H9 (cell line): ENCODE measurements at regions not wholly inside any gene's neighbourhood (a gene's known extent, or its start where the extent isn't known, plus 50 kb on each side); places are given as distances from the start of the nearest gene placed in this dataset.

ENCODE experiments used
- DNase-seq: peaks from one replicate; pipeline ENCODE4 v3.0.0-alpha.2; 2017
- H2AFZ ChIP-seq: one replicate; pipeline ENCODE4 v1.6.1; 2013; ENCODE audit warnings: mild to moderate bottlenecking, low read length, control low read depth, moderate library complexity
- H2AK5ac ChIP-seq: 2 replicates; pipeline ENCODE4 v1.6.1; 2013; ENCODE audit warnings: low read length, control low read depth, mixed read lengths; ENCODE audit not compliant: insufficient read length
- H2BK120ac ChIP-seq: one replicate; pipeline ENCODE4 v1.6.1; 2013; ENCODE audit warnings: low read depth, mild to moderate bottlenecking, low read length, control low read depth, inconsistent platforms; ENCODE audit not compliant: poor library complexity, severe bottlenecking
- H2BK12ac ChIP-seq: 2 replicates; pipeline ENCODE4 v1.6.1; 2013; ENCODE audit warnings: low read length, control low read depth, mixed read lengths, low read depth; ENCODE audit not compliant: insufficient read length
- H2BK15ac ChIP-seq: 2 replicates; pipeline ENCODE4 v1.6.1; 2013; ENCODE audit warnings: low read depth, low read length, control low read depth
- H2BK20ac ChIP-seq: one replicate; pipeline ENCODE4 v1.6.1; 2013; ENCODE audit warnings: low read depth, mild to moderate bottlenecking, low read length, control low read depth, inconsistent platforms; ENCODE audit not compliant: poor library complexity, severe bottlenecking
- H2BK5ac ChIP-seq: 2 replicates; pipeline ENCODE4 v1.6.1; 2013; ENCODE audit warnings: low read length, control low read depth, mixed read lengths; ENCODE audit not compliant: insufficient read length
- H3K14ac ChIP-seq: 2 replicates; pipeline ENCODE4 v1.6.1; 2013; ENCODE audit warnings: low read length, control low read depth; ENCODE audit not compliant: insufficient read depth
- H3K18ac ChIP-seq: 2 replicates; pipeline ENCODE4 v1.6.1; 2013; ENCODE audit warnings: low read depth, mild to moderate bottlenecking, mixed read lengths, low read length, control low read depth; ENCODE audit not compliant: insufficient read length
- H3K23ac ChIP-seq: 2 replicates; pipeline ENCODE4 v1.6.1; 2013; ENCODE audit warnings: low read length, control low read depth, mixed read lengths, low read depth; ENCODE audit not compliant: insufficient read length
- H3K23me2 ChIP-seq: 2 replicates; pipeline ENCODE4 v1.6.1; 2013; ENCODE audit warnings: low read depth, mild to moderate bottlenecking, mixed read lengths, low read length, control low read depth; ENCODE audit not compliant: insufficient read length, poor library complexity, severe bottlenecking
- H3K27ac ChIP-seq: 2 replicates; pipeline ENCODE4 v1.5.1; 2013; ENCODE audit warnings: low read length, control low read depth, mixed read lengths, low read depth; ENCODE audit not compliant: insufficient read length
- H3K27me3 ChIP-seq: 2 replicates; pipeline ENCODE4 v1.6.1; 2013; ENCODE audit warnings: low read length, control low read depth, inconsistent platforms; ENCODE audit not compliant: insufficient read depth
- H3K4ac ChIP-seq: 2 replicates; pipeline ENCODE4 v1.6.1; 2013; ENCODE audit warnings: low read depth, mild to moderate bottlenecking, control low read depth, inconsistent platforms, low read length, moderate library complexity
- H3K4me1 ChIP-seq: 2 replicates; pipeline ENCODE4 v1.6.1; 2013; ENCODE audit warnings: low read length, control low read depth, inconsistent platforms; ENCODE audit not compliant: insufficient read depth
- H3K4me2 ChIP-seq: 2 replicates; pipeline ENCODE4 v1.6.1; 2013; ENCODE audit warnings: low read length, control low read depth, mixed read lengths; ENCODE audit not compliant: insufficient read length, insufficient read depth
- H3K56ac ChIP-seq: 2 replicates; pipeline ENCODE4 v1.6.1; 2013; ENCODE audit warnings: low read depth, mild to moderate bottlenecking, mixed read lengths, low read length, control low read depth; ENCODE audit not compliant: insufficient read length
- H3K79me1 ChIP-seq: 2 replicates; pipeline ENCODE4 v1.6.1; 2013; ENCODE audit warnings: low read depth, mild to moderate bottlenecking, moderate library complexity, low read length, control low read depth, inconsistent platforms; ENCODE audit not compliant: insufficient read depth, poor library complexity, severe bottlenecking
- H3K79me2 ChIP-seq: 2 replicates; pipeline ENCODE4 v1.6.1; 2013; ENCODE audit warnings: low read length, control low read depth, inconsistent platforms; ENCODE audit not compliant: insufficient read depth
- H3K9ac ChIP-seq: 2 replicates; pipeline ENCODE4 v1.6.1; 2013; ENCODE audit warnings: low read length, control low read depth, mixed read lengths; ENCODE audit not compliant: insufficient read length; ENCODE audit errors: extremely low read depth
- H3K9me3 ChIP-seq: one replicate; pipeline ENCODE4 v1.6.1; 2013; ENCODE audit warnings: low read depth, low read length, inconsistent platforms; ENCODE audit not compliant: control insufficient read depth
- H3T11ph ChIP-seq: one replicate; pipeline ENCODE4 v1.6.1; 2013; ENCODE audit warnings: mild to moderate bottlenecking, low read length, control low read depth, inconsistent platforms
- H4K20me1 ChIP-seq: one replicate; pipeline ENCODE4 v1.6.1; 2013; ENCODE audit not compliant: control insufficient read depth, insufficient read length, insufficient read depth
- H4K5ac ChIP-seq: 2 replicates; pipeline ENCODE4 v1.6.1; 2013; ENCODE audit warnings: low read depth, mild to moderate bottlenecking, mixed read lengths, low read length, control low read depth; ENCODE audit not compliant: insufficient read length
- H4K8ac ChIP-seq: replicated peaks from 2 replicates; pipeline ENCODE4 v1.6.1; 2013; ENCODE audit warnings: low read length, control low read depth, mixed read lengths, low read depth; ENCODE audit not compliant: insufficient read length
- H4K91ac ChIP-seq: 2 replicates; pipeline ENCODE4 v1.6.1; 2013; ENCODE audit warnings: low read depth, mild to moderate bottlenecking, moderate library complexity, mixed read lengths, low read length, control low read depth; ENCODE audit not compliant: insufficient read length
- H3K27ac Mint-ChIP-seq, 3 experiments: 2 replicates in 2 of 3; 3 replicates in 1 of 3; pipeline ENCODE4 v1.8.0; 2020 to 2021; ENCODE audit warnings: mixed read lengths in 3 of 3, mild to moderate bottlenecking in 1 of 3, moderate library complexity in 1 of 3
- H3K27me3 Mint-ChIP-seq: 2 replicates; pipeline ENCODE4 v1.8.0; 2021; ENCODE audit warnings: low read depth, mild to moderate bottlenecking, moderate library complexity, mixed read lengths
- H3K36me3 Mint-ChIP-seq, 3 experiments: 2 replicates in 2 of 3; 3 replicates in 1 of 3; pipeline ENCODE4 v1.8.0; 2020 to 2021; ENCODE audit warnings: low read depth in 3 of 3, mixed read lengths in 3 of 3; ENCODE audit not compliant: insufficient read depth in 1 of 3
- H3K4me1 Mint-ChIP-seq, 2 experiments: 2 replicates each; pipeline ENCODE4 v1.8.0; 2020; ENCODE audit warnings: mixed read lengths in 2 of 2
- H3K4me3 Mint-ChIP-seq, 2 experiments: 2 replicates in 1 of 2; 3 replicates in 1 of 2; pipeline ENCODE4 v1.8.0; 2020 to 2021; ENCODE audit warnings: mild to moderate bottlenecking in 2 of 2, mixed read lengths in 2 of 2, moderate library complexity in 1 of 2
- H3K9me3 Mint-ChIP-seq, 2 experiments: 2 replicates in 1 of 2; 3 replicates in 1 of 2; pipeline ENCODE4 v1.8.0; 2020; ENCODE audit warnings: mild to moderate bottlenecking in 2 of 2, mixed read lengths in 2 of 2, moderate library complexity in 1 of 2
- CTCF ChIP-seq: fragments of 200-600 bp; sonication (generic); conservative IDR thresholded peaks from 3 replicates; pipeline ENCODE4 v1.8.0; 2021; ENCODE audit warnings: antibody characterized with exemption, mild to moderate bottlenecking
- whole genome bisulfite sequencing: extraction: QIAGEN DNeasy Blood & Tissue Kit; methylation state at CpG from one replicate; pipeline ENCODE4 v1.1.7; 2013; ENCODE audit warnings: missing lambda C conversion rate, low lambda C conversion rate, mixed read lengths; ENCODE audit not compliant: insufficient read length; ENCODE audit errors: extremely low coverage; 5-methylcytosine and 5-hydroxymethylcytosine counted together

DNA sequence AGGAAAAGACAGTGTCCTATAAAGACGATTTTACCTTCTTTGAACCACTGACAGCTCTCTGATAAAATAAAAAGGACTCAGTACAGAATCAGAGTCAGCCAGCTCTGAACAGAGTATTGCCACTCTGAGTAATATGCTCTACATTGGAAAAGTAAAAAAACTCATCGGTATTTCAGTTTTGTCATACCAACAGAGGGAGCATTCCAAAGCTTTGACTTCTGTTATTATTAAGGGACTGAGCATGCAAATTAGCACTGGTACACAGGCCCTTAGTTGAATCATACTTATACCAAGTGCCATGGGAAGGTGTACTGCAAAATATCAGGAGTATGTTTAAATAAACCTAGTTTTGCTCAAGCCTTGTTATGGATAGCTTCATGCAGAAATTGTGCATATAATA is 509.0 kb upstream of the KIF2B start:
- no peak overlapping the region; a peak in 1 of 7 replicates for H3K27ac Mint-ChIP-seq
- no peak overlapping the region for H2BK15ac ChIP-seq
- H2BK5ac ChIP-seq = no peak overlapping the region
- no peaks in the 10 kb centered on the region for H3K9me3 ChIP-seq
- no peaks in the 10 kb centered on the region for H3K23me2 ChIP-seq
- H2AK5ac ChIP-seq = no peak overlapping the region
- H3K9ac ChIP-seq = no peak overlapping the region
- H3K4me1 Mint-ChIP-seq = peaks cover 0 to 7% of the 10 kb centered on the region in 2 experiments; a peak in 2 of 4 replicates
- no peak overlapping the region for H4K8ac ChIP-seq
- WGBS = no CpG with 5 or more reads among the region's 2 CpGs
- no peaks in the 10 kb centered on the region for H3K27me3 Mint-ChIP-seq
- H3K4me1 ChIP-seq = no peaks in the 10 kb centered on the region
- no peak overlapping the region for H3K23ac ChIP-seq
- no peaks in the 10 kb centered on the region for H4K20me1 ChIP-seq
- H2BK12ac ChIP-seq = no peak overlapping the region
- H3K4ac ChIP-seq = no peak overlapping the region
- no peak overlapping the region for H2BK20ac ChIP-seq
- no peaks in the 10 kb centered on the region for H3K79me1 ChIP-seq
- no peak overlapping the region for H3K56ac ChIP-seq
- no peak overlapping the region for H3K27ac ChIP-seq
- no peaks in the 10 kb centered on the region for H3K27me3 ChIP-seq
- H2AFZ ChIP-seq = no peak overlapping the region
- no peak overlapping the region for H4K5ac ChIP-seq
- no peak for TF ChIP-seq CTCF
- H2BK120ac ChIP-seq = no peak overlapping the region
- H3K79me2 ChIP-seq = no peaks in the 10 kb centered on the region
- H4K91ac ChIP-seq = no peak overlapping the region
- no peak overlapping the region for H3K4me3 Mint-ChIP-seq
- H3K14ac ChIP-seq = no peak overlapping the region
- no peak overlapping the region for H3K4me2 ChIP-seq
- H3K9me3 Mint-ChIP-seq = peaks cover 27 to 30% of the 10 kb centered on the region in 2 experiments
- no peak for DNase-seq
- peaks cover 18 to 28% (median 28%) of the 10 kb centered on the region in 3 experiments for H3K36me3 Mint-ChIP-seq
- no peak overlapping the region for H3T11ph ChIP-seq
- H3K18ac ChIP-seq = no peak overlapping the region
